Thyroid gland (tissue), 4 donors: ENCODE measurements at regions not wholly inside any gene's neighbourhood (a gene's known extent, or its start where the extent isn't known, plus 50 kb on each side); places are given as distances from the start of the nearest gene placed in this dataset.
A peak's percentile ranks its signal among the peaks of the same experiment; 100 is the strongest.

Source experiments
- DNase-seq, 2 donors: peaks; one replicate each; pipeline ENCODE4 v3.0.0-alpha.2; 2019
- H3K27ac ChIP-seq, 3 donors: fragments of 200-600 bp; sonication (generic); 1 replicate in 2 of 3; 2 replicates in 1 of 3; pipeline ENCODE4 v1.5.1; 2016 to 2019; ENCODE audit warnings: mild to moderate bottlenecking in 1 of 3, moderate library complexity in 1 of 3
- H3K27me3 ChIP-seq: fragments of 200-600 bp; sonication (generic); one replicate; pipeline ENCODE4 v1.5.1; 2019
- H3K36me3 ChIP-seq, 2 donors: fragments of 200-600 bp; sonication (generic); one replicate each; pipeline ENCODE4 v1.5.1; 2016 to 2019
- H3K4me1 ChIP-seq, 2 donors: fragments of 200-600 bp; sonication (generic); one replicate each; pipeline ENCODE4 v1.5.1; 2017 to 2019
- H3K4me3 ChIP-seq, 3 donors: fragments of 200-600 bp; sonication (generic); replicated peaks in 1 of 3; 1 replicate in 2 of 3; 2 replicates in 1 of 3; pipeline ENCODE4 v1.5.1; 2016; ENCODE audit warnings: mild to moderate bottlenecking in 1 of 3
- H3K9me3 ChIP-seq: fragments of 200-600 bp; sonication (generic); one replicate; pipeline ENCODE4 v1.5.1; 2017
- POLR2A ChIP-seq, 2 donors: fragments of 450-650 bp; IDR thresholded peaks; one replicate each; pipeline ENCODE4 v1.6.1; 2017; ENCODE audit warnings: antibody characterized with exemption in 2 of 2, mild to moderate bottlenecking in 2 of 2, moderate library complexity in 1 of 2
- WGBS, 2 donors: methylation state at CpG; one replicate each; pipeline ENCODE4 v1.1.5; 2017; 5-methylcytosine and 5-hydroxymethylcytosine counted together
- intact Hi-C: fragments of 100-400 bp; cut with DNase I; formaldehyde crosslinking; loops from one replicate; pipeline ENCODE4 v1.15.1; 2023
- TF ChIP-seq, protein P1 (sequence below), 6 experiments: fragments of 200-600 bp in 3 of 6; fragments of 450-650 bp in 3 of 6; sonication (generic) in 3 of 6; IDR thresholded peaks; one replicate each; pipeline ENCODE4 v1.5.1; 2016 to 2019; ENCODE audit warnings: antibody characterized with exemption in 6 of 6, mild to moderate bottlenecking in 2 of 6, inconsistent platforms in 1 of 6, moderate library complexity in 1 of 6

DNA sequence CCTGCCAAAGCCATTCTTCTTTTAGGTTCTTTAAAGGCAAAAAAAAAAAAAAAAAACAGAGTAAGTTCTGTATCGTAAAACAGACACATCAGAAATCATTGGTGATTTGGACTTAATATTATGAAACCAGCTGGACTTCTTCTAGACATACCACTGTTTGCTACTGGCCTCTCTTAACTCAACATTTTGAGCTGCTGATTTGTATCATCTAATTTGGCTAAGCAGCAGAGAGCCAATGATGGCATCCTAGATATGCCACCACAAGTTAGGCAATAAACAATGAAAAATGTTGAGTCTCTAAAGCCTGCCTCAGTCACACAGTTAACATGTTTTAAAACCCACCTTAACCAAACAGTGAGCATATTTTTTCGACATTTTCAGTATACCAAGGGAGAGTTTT, 1034.3 kb upstream of the NXPH2 start:
- H3K4me1 ChIP-seq = no peaks in the 10 kb centered on the region
- H3K36me3 ChIP-seq = no peaks in the 10 kb centered on the region
- no peak overlapping the region for H3K4me3 ChIP-seq
- WGBS, 2 donors = 84 to 87% methylated on average over 2 of the region's 2 CpGs
- no peak overlapping the region for H3K27ac ChIP-seq
- intact Hi-C loops = no loop called here
- no peak for DNase-seq
- TF ChIP-seq POLR2A (IDR thresholded peaks at IDR 0.05) = no peak
- TF ChIP-seq, protein P1, sequence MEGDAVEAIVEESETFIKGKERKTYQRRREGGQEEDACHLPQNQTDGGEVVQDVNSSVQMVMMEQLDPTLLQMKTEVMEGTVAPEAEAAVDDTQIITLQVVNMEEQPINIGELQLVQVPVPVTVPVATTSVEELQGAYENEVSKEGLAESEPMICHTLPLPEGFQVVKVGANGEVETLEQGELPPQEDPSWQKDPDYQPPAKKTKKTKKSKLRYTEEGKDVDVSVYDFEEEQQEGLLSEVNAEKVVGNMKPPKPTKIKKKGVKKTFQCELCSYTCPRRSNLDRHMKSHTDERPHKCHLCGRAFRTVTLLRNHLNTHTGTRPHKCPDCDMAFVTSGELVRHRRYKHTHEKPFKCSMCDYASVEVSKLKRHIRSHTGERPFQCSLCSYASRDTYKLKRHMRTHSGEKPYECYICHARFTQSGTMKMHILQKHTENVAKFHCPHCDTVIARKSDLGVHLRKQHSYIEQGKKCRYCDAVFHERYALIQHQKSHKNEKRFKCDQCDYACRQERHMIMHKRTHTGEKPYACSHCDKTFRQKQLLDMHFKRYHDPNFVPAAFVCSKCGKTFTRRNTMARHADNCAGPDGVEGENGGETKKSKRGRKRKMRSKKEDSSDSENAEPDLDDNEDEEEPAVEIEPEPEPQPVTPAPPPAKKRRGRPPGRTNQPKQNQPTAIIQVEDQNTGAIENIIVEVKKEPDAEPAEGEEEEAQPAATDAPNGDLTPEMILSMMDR (IDR thresholded peaks at IDR 0.05) = no peak
- no peaks in the 10 kb centered on the region for H3K9me3 ChIP-seq
- no peaks in the 10 kb centered on the region for H3K27me3 ChIP-seq

DNA sequence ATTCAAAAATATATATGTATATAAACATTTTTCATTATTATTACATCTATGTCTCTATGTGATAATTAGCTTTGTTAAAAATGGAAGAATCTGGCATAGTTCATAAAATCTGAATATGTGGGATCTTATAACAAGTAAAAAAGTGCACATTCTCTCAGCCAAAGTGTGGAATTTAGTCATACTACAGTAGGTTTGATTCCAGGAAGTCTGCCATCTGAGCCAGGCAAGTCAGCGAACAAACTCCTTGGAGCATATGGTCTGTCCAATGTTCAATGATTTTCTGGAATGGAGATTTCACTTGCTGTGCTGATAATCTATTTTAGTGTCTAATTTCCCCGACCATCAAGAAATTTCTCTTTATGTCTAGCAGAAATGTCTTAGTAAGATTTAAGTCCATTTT, 1033.2 kb upstream of the NXPH2 start:
- TF ChIP-seq, protein P1 (IDR thresholded peaks at IDR 0.05) = no peak
- TF ChIP-seq POLR2A (IDR thresholded peaks at IDR 0.05) = no peak
- Histone ChIP-seq H3K9me3 (no peaks in the 10 kb centered on the region), H3K4me3 (no peak overlapping the region), H3K27me3 (no peaks in the 10 kb centered on the region), H3K4me1 (no peaks in the 10 kb centered on the region), H3K36me3 (no peaks in the 10 kb centered on the region), H3K27ac (no peak overlapping the region)
- no peak for DNase-seq
- intact Hi-C loops = no loop called here
- 67 to 82% methylated on average over 2 of the region's 2 CpGs for WGBS, 2 donors

DNA sequence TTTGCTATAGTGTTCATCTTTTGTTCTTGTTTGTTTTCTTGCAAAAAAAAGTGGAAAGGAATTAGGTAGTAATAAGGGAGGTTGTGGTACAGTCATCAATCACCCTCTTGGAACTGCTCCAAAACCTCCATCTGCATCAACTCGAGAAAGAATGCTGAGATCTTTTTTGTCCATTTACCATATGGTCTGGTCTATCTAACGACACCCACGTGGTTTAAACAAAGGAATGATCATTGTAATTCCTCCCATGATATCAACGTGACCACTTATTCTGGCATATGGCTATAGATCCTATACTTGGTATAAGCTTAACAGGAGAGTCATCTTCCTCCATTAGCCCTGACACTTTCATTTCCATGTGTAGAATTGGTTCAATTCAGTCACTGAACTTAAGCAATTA, 1025.3 kb upstream of the NXPH2 start:
- TF ChIP-seq, protein P1 (IDR thresholded peaks at IDR 0.05) = no peak
- TF ChIP-seq POLR2A (IDR thresholded peaks at IDR 0.05) = no peak
- H3K27me3 ChIP-seq = no peaks in the 10 kb centered on the region
- no peaks in the 10 kb centered on the region for H3K36me3 ChIP-seq
- no peak for DNase-seq
- intact Hi-C loops = no loop called here
- H3K4me3 ChIP-seq = no peak overlapping the region
- no peaks in the 10 kb centered on the region for H3K4me1 ChIP-seq
- no peak overlapping the region for H3K27ac ChIP-seq
- WGBS, 2 donors = 53 to 78% methylated on average over 4 of the region's 4 CpGs
- no peaks in the 10 kb centered on the region for H3K9me3 ChIP-seq

DNA sequence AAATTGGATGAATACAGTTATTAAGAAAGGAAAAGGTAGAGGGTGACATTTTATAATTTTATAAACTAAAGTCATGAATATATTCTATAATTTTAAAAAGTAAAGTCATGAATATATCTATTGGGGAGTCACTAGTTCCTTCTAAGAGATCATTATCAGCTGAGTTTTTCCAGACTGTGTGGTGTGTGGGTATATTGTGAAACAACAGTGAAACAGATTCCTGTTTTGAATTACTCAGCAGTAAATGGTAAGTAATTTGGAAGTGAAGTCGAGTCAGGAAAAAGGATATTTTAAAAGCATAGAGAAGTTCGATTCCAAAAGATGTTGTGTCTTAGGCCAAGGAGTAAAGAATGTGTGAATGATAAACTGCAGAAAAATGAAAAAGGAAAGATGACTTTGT, 1018.2 kb upstream of the NXPH2 start:
- DNase-seq = no peak
- Histone ChIP-seq H3K27ac (no peak overlapping the region), H3K4me1 (no peaks in the 10 kb centered on the region), H3K36me3 (no peaks in the 10 kb centered on the region), H3K4me3 (no peak overlapping the region), H3K27me3 (no peaks in the 10 kb centered on the region), H3K9me3 (no peaks in the 10 kb centered on the region)
- TF ChIP-seq, protein P1 (IDR thresholded peaks at IDR 0.05) = no peak
- no peak for TF ChIP-seq POLR2A (IDR thresholded peaks at IDR 0.05)
- 57 to 70% methylated on average over 2 of the region's 2 CpGs for WGBS, 2 donors
- intact Hi-C loops = no loop called here

- Histone ChIP-seq H3K4me3 (no peak overlapping the region), H3K27me3 (no peaks in the 10 kb centered on the region), H3K9me3 (no peaks in the 10 kb centered on the region), H3K4me1 (no peaks in the 10 kb centered on the region), H3K27ac (no peak overlapping the region), H3K36me3 (no peaks in the 10 kb centered on the region)
- intact Hi-C loops = no loop called here
- no peak for DNase-seq
- 50 to 57% methylated on average over 3 of the region's 3 CpGs for WGBS, 2 donors
- TF ChIP-seq, protein P1 (IDR thresholded peaks at IDR 0.05) = peak in 3 of 6 experiments; percentile 9 to 15 (median 12)
- no peak for TF ChIP-seq POLR2A (IDR thresholded peaks at IDR 0.05)
Measured at GRCh38 chr2:139790807-139791752, 1010.9 kb upstream of the NXPH2 start.
